ENCODE measurements at regions not wholly inside any gene's neighbourhood (a gene's known extent, or its start where the extent isn't known, plus 50 kb on each side); places are given as distances from the start of the nearest gene placed in this dataset.

DNA sequence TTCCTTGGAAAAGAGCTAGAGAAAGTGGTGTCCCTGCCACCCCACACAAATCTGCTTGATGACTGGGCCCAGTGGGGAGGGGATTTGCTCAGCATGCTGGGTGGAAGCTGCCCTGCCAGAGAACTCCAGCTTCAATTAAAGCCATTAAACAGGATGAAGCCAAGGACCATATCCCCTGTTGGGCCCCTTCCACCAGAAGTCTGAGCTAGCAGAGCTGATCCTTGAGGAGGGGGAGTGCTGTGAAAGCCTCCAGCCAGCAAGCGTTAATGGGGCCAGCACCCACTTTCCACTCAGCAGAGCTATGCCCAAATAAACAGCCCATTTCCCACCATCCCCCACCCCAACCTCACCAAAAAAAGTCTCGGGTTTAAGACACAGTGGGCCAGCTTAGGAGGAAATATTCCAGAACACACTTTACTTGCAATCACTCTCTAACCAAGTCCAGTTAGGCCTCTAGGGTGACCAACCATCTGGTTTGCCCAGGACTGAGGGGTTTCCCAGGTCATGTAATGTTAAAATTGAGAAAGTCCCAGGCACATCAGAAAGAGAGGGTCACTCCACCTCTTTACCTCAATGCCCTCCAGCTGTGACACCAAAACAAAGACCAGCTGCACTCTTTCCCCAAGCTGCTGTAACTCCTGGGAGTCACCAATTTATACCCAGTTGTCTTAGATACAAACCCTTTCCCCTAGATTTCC is 132.3 kb downstream of the FOXI3 start:
- TF ChIP-seq ARNT (IDR thresholded peaks at IDR 0.05) (no peak), ELF4 (IDR thresholded peaks at IDR 0.05) (no peak), HDGF (IDR thresholded peaks at IDR 0.05; ENCODE audit: borderline replicate concordance) (no peak)

Data from HEK293T (cell line).